HepG2 (cell line): ENCODE measurements at regions not wholly inside any gene's neighbourhood (a gene's known extent, or its start where the extent isn't known, plus 50 kb on each side); places are given as distances from the start of the nearest gene placed in this dataset.

Experiments used
- BCL6 ChIP-seq: IDR thresholded peaks from 2 replicates; pipeline ENCODE4 v1.6.1; 2016; ENCODE audit warnings: missing genetic modification reagents, missing compliant biosample characterization
- CREB1 ChIP-seq, 2 experiments: fragments of 450-650 bp in 1 of 2; IDR thresholded peaks; 2 replicates each; pipeline ENCODE4 v1.6.1; 2016 to 2017; ENCODE audit warnings: control low read depth in 1 of 2, mild to moderate bottlenecking in 1 of 2, missing compliant biosample characterization in 1 of 2, missing genetic modification characterization in 1 of 2
- DNMT1 ChIP-seq: sonication (generic); formaldehyde crosslinking; IDR thresholded peaks from 2 replicates; pipeline ENCODE4 v1.5.1; 2020; ENCODE audit warnings: mild to moderate bottlenecking, missing genetic modification reagents
- FOSL1 ChIP-seq: sonication (generic); formaldehyde crosslinking; IDR thresholded peaks from 2 replicates; pipeline ENCODE4 v1.9.0; 2021; ENCODE audit warnings: missing genetic modification reagents, borderline replicate concordance
- FOXA3 ChIP-seq: IDR thresholded peaks from 2 replicates; pipeline ENCODE4 v1.6.1; 2016; ENCODE audit warnings: missing genetic modification reagents, missing compliant biosample characterization
- FOXK1 ChIP-seq: sonication (generic); formaldehyde crosslinking; IDR thresholded peaks from 2 replicates; pipeline ENCODE4 v1.4.0; 2020; ENCODE audit warnings: low read depth, missing genetic modification reagents, borderline replicate concordance
- FOXO1 ChIP-seq: sonication (generic); formaldehyde crosslinking; IDR thresholded peaks from 2 replicates; pipeline ENCODE4 v1.4.0; 2020; ENCODE audit warnings: missing genetic modification reagents
- FOXP1 ChIP-seq, 2 experiments: fragments of 450-650 bp in 1 of 2; IDR thresholded peaks; 2 replicates each; pipeline ENCODE4 v1.6.1; 2017 to 2018; ENCODE audit warnings: antibody characterized with exemption in 1 of 2
- GATAD2A ChIP-seq: IDR thresholded peaks from 2 replicates; pipeline ENCODE4 v1.6.1; 2016
- HNF1B ChIP-seq: sonication (generic); formaldehyde crosslinking; IDR thresholded peaks from 2 replicates; pipeline ENCODE4 v1.5.1; 2020; ENCODE audit warnings: mild to moderate bottlenecking, moderate library complexity, missing genetic modification reagents
- HNF4A ChIP-seq: sonication (generic); formaldehyde crosslinking; IDR thresholded peaks from 2 replicates; pipeline ENCODE4 v1.4.0; 2020; ENCODE audit warnings: missing genetic modification reagents
- HOMEZ ChIP-seq: IDR thresholded peaks from 2 replicates; pipeline ENCODE4 v1.6.1; 2016; ENCODE audit warnings: low read depth
- POGZ ChIP-seq: sonication (generic); formaldehyde crosslinking; IDR thresholded peaks from 2 replicates; pipeline ENCODE4 v1.4.0; 2020; ENCODE audit warnings: mild to moderate bottlenecking, missing genetic modification reagents
- RXRB ChIP-seq: IDR thresholded peaks from 2 replicates; pipeline ENCODE4 v1.6.1; 2016; ENCODE audit warnings: borderline replicate concordance, missing genetic modification reagents, missing compliant biosample characterization
- SKI ChIP-seq: fragments of 450-650 bp; IDR thresholded peaks from one replicate; pipeline ENCODE4 v1.6.1; 2018; ENCODE audit warnings: mild to moderate bottlenecking; ENCODE audit not compliant: partially characterized antibody
- SP5 ChIP-seq: IDR thresholded peaks from 2 replicates; pipeline ENCODE4 v1.6.1; 2016; ENCODE audit warnings: low read depth, borderline replicate concordance
- TBX2 ChIP-seq: sonication (generic); formaldehyde crosslinking; IDR thresholded peaks from 2 replicates; pipeline ENCODE4 v1.5.0; 2020; ENCODE audit warnings: missing genetic modification reagents, mild to moderate bottlenecking, borderline replicate concordance
- THAP11 ChIP-seq: IDR thresholded peaks from 2 replicates; pipeline ENCODE4 v1.6.1; 2016; ENCODE audit warnings: missing biosample characterization, missing genetic modification reagents
- YEATS2 ChIP-seq: sonication (generic); formaldehyde crosslinking; IDR thresholded peaks from 2 replicates; pipeline ENCODE4 v1.4.0; 2020; ENCODE audit warnings: missing genetic modification reagents, borderline replicate concordance
- ZFP62 ChIP-seq: sonication (generic); formaldehyde crosslinking; IDR thresholded peaks from 2 replicates; pipeline ENCODE4 v1.4.0; 2020; ENCODE audit warnings: missing genetic modification reagents
- ZNF331 ChIP-seq: sonication (generic); formaldehyde crosslinking; IDR thresholded peaks from 2 replicates; pipeline ENCODE4 v1.4.0; 2020; ENCODE audit warnings: missing genetic modification reagents
- ZNF430 ChIP-seq: sonication (generic); formaldehyde crosslinking; IDR thresholded peaks from 2 replicates; pipeline ENCODE4 v1.9.0; 2021; ENCODE audit warnings: mild to moderate bottlenecking, missing genetic modification reagents
- ZNF574 ChIP-seq: sonication (generic); formaldehyde crosslinking; IDR thresholded peaks from 2 replicates; pipeline ENCODE4 v1.4.0; 2020; ENCODE audit warnings: missing genetic modification reagents
- ZNF772 ChIP-seq: sonication (generic); formaldehyde crosslinking; IDR thresholded peaks from 2 replicates; pipeline ENCODE4 v1.5.0; 2020; ENCODE audit warnings: mild to moderate bottlenecking, missing genetic modification reagents
- ZNF792 ChIP-seq: IDR thresholded peaks from 2 replicates; pipeline ENCODE4 v1.6.1; 2016
- ZSCAN5A ChIP-seq: sonication (generic); formaldehyde crosslinking; IDR thresholded peaks from 2 replicates; pipeline ENCODE4 v1.8.0; 2022; ENCODE audit warnings: mild to moderate bottlenecking, missing genetic modification reagents, borderline replicate concordance

- TF ChIP-seq CREB1 (IDR thresholded peaks at IDR 0.05): 0 out of 2 replicates have a peak, but pooled peaks have one; percentile 13
- no peak for TF ChIP-seq CREB1 (CRISPR knock-in tag; IDR thresholded peaks at IDR 0.05)
- TF ChIP-seq THAP11 (CRISPR knock-in tag): peak; percentile 54
- TF ChIP-seq FOXK1 (CRISPR knock-in tag): peak; percentile 39; the same call in 1 of the 2 replicates
- peak; percentile 74; the same call in 1 of the 2 replicates for TF ChIP-seq FOSL1 (CRISPR knock-in tag)
- TF ChIP-seq HNF4A (CRISPR knock-in tag): peak; percentile 40; the same call in 1 of the 2 replicates
- TF ChIP-seq ZNF772 (CRISPR knock-in tag): no peak
- TF ChIP-seq BCL6 (CRISPR knock-in tag): peak; percentile 73
- TF ChIP-seq HNF1B (CRISPR knock-in tag): 0 out of 2 replicates have a peak, but pooled peaks have one; percentile 20
- TF ChIP-seq SP5 (CRISPR knock-in tag): peak; percentile 78
- no peak for TF ChIP-seq DNMT1 (CRISPR knock-in tag)
- peak; percentile 87 for TF ChIP-seq FOXA3
- peak; percentile 33; the same call in 1 of the 2 replicates for TF ChIP-seq ZNF331 (CRISPR knock-in tag)
- peak; percentile 16; the same call in 1 of the 2 replicates for TF ChIP-seq ZNF792 (CRISPR knock-in tag)
- TF ChIP-seq ZSCAN5A (CRISPR knock-in tag): peak; percentile 22; the same call in 1 of the 2 replicates
- TF ChIP-seq GATAD2A (CRISPR knock-in tag): peak; percentile 89
- peak; percentile 69 for TF ChIP-seq RXRB (CRISPR knock-in tag)
- TF ChIP-seq POGZ (CRISPR knock-in tag): peak; percentile 21; the same call in 1 of the 2 replicates
- 0 out of 2 replicates have a peak, but pooled peaks have one; percentile 20 for TF ChIP-seq ZNF574 (CRISPR knock-in tag)
- TF ChIP-seq ZFP62 (CRISPR knock-in tag): no peak
- no peak for TF ChIP-seq ZNF430
- TF ChIP-seq TBX2 (CRISPR knock-in tag): peak; percentile 64
- no peak for TF ChIP-seq FOXP1 (IDR thresholded peaks at IDR 0.05)
- peak; percentile 78 for TF ChIP-seq FOXP1 (CRISPR knock-in tag; IDR thresholded peaks at IDR 0.05)
- peak; percentile 33; the same call in 1 of the 2 replicates for TF ChIP-seq FOXO1 (CRISPR knock-in tag)
- TF ChIP-seq HOMEZ (CRISPR knock-in tag): peak; percentile 74
- peak; percentile 36; the same call in 1 of the 2 replicates for TF ChIP-seq YEATS2
- peak; percentile 23 for TF ChIP-seq SKI
Measured at GRCh38 chr9:87793292-87793691, 67.4 kb downstream of the CTSL start (continued).
